CD14-positive monocyte (primary cell): ENCODE measurements at regions not wholly inside any gene's neighbourhood (a gene's known extent, or its start where the extent isn't known, plus 50 kb on each side); places are given as distances from the start of the nearest gene placed in this dataset.

Experiments
- DNase-seq, 3 donors: peaks; one replicate each; pipeline ENCODE4 v3.0.0-alpha.2; 2011 to 2022
- H2AFZ ChIP-seq: 2 replicates; pipeline ENCODE4 v1.6.0; 2012; ENCODE audit warnings: mild to moderate bottlenecking, low read depth, low read length, inconsistent platforms; ENCODE audit not compliant: insufficient read depth, poor library complexity, severe bottlenecking
- H3K27ac ChIP-seq, 2 donors: 1 replicate in 1 of 2; 2 replicates in 1 of 2; pipeline ENCODE4 v1.5.1; 2012 to 2013; ENCODE audit warnings: low read length in 2 of 2, control low read depth in 1 of 2, inconsistent platforms in 1 of 2, low read depth in 1 of 2, mild to moderate bottlenecking in 1 of 2
- H3K27me3 ChIP-seq, 2 donors: one replicate each; pipeline versions ENCODE4 v1.6.0 to v1.6.1; 2011 to 2013; ENCODE audit warnings: low read length in 2 of 2; ENCODE audit not compliant: control insufficient read depth in 2 of 2, insufficient read depth in 2 of 2
- H3K36me3 ChIP-seq, 2 donors: replicated peaks in 1 of 2; 1 replicate in 1 of 2; 2 replicates in 1 of 2; pipeline versions ENCODE4 v1.5.1 to v1.6.1; 2012 to 2013; ENCODE audit warnings: low read length in 2 of 2, control low read depth in 1 of 2, inconsistent platforms in 1 of 2, mild to moderate bottlenecking in 1 of 2; ENCODE audit not compliant: insufficient read depth in 2 of 2, control insufficient read depth in 1 of 2
- H3K4me1 ChIP-seq, 2 donors: 1 replicate in 1 of 2; 2 replicates in 1 of 2; pipeline versions ENCODE4 v1.5.1 to v1.6.1; 2012 to 2013; ENCODE audit warnings: low read length in 2 of 2, control low read depth in 1 of 2, inconsistent platforms in 1 of 2, mild to moderate bottlenecking in 1 of 2, moderate library complexity in 1 of 2; ENCODE audit not compliant: insufficient read depth in 2 of 2, control insufficient read depth in 1 of 2
- H3K4me2 ChIP-seq: replicated peaks from 2 replicates; pipeline ENCODE3; 2012; ENCODE audit warnings: low read length, moderate library complexity, mild to moderate bottlenecking; ENCODE audit not compliant: poor library complexity, severe bottlenecking; ENCODE audit errors: extremely low read depth
- H3K4me3 ChIP-seq, 3 experiments: fragments of 200-600 bp in 1 of 3; sonication (generic) in 1 of 3; replicated peaks in 1 of 3; 1 replicate in 2 of 3; 2 replicates in 1 of 3; pipeline ENCODE4 v1.5.1; 2011 to 2013; ENCODE audit warnings: low read length in 3 of 3, mild to moderate bottlenecking in 3 of 3, control low read depth in 2 of 3, low read depth in 2 of 3, inconsistent platforms in 1 of 3, moderate library complexity in 1 of 3
- H3K79me2 ChIP-seq: 2 replicates; pipeline ENCODE4 v1.6.0; 2012; ENCODE audit warnings: mild to moderate bottlenecking, control low read depth, inconsistent platforms, low read length, moderate library complexity; ENCODE audit not compliant: insufficient read depth
- H3K9ac ChIP-seq: 2 replicates; pipeline ENCODE4 v1.6.0; 2017; ENCODE audit warnings: low read length, mild to moderate bottlenecking; ENCODE audit not compliant: insufficient read depth, poor library complexity, severe bottlenecking
- H3K9me3 ChIP-seq, 2 donors: replicated peaks in 1 of 2; 1 replicate in 1 of 2; 2 replicates in 1 of 2; pipeline versions ENCODE4 v1.5.1 to v1.6.1; 2012 to 2013; ENCODE audit warnings: low read length in 2 of 2, control low read depth in 1 of 2; ENCODE audit not compliant: control insufficient read depth in 1 of 2, insufficient read depth in 1 of 2
- H4K20me1 ChIP-seq: 2 replicates; pipeline ENCODE4 v1.6.0; 2012; ENCODE audit warnings: mild to moderate bottlenecking, low read length, control low read depth, moderate library complexity; ENCODE audit not compliant: insufficient read depth
- H3K27ac Mint-ChIP-seq, 7 donors: one replicate each; pipeline ENCODE4 v1.8.0; 2020; ENCODE audit warnings: mild to moderate bottlenecking in 7 of 7, mixed read lengths in 7 of 7, moderate library complexity in 6 of 7, inconsistent platforms in 2 of 7
- H3K27me3 Mint-ChIP-seq, 3 donors: one replicate each; pipeline ENCODE4 v1.8.0; 2021 to 2022; ENCODE audit warnings: low read depth in 3 of 3, mild to moderate bottlenecking in 3 of 3, mixed read lengths in 3 of 3, moderate library complexity in 3 of 3, inconsistent platforms in 1 of 3
- H3K36me3 Mint-ChIP-seq, 2 donors: one replicate each; pipeline ENCODE4 v1.8.0; 2020; ENCODE audit warnings: mixed read lengths in 2 of 2, inconsistent platforms in 1 of 2, mild to moderate bottlenecking in 1 of 2
- H3K4me1 Mint-ChIP-seq: one replicate; pipeline ENCODE4 v1.8.0; 2020; ENCODE audit warnings: mild to moderate bottlenecking, mixed read lengths
- H3K4me3 Mint-ChIP-seq, 2 donors: one replicate each; pipeline ENCODE4 v1.8.0; 2020; ENCODE audit warnings: mild to moderate bottlenecking in 2 of 2, mixed read lengths in 2 of 2, moderate library complexity in 1 of 2
- H3K9me3 Mint-ChIP-seq, 7 donors: one replicate each; pipeline ENCODE4 v1.8.0; 2020 to 2022; ENCODE audit warnings: mixed read lengths in 7 of 7, mild to moderate bottlenecking in 6 of 7, moderate library complexity in 6 of 7, inconsistent platforms in 2 of 7
- WGBS: methylation state at CpG from one replicate; pipeline ENCODE4 v1.1.5; 2013; ENCODE audit warnings: missing lambda C conversion rate; ENCODE audit not compliant: insufficient coverage; 5-methylcytosine and 5-hydroxymethylcytosine counted together
- intact Hi-C, 2 donors: fragments of 100-400 bp; cut with micrococcal nuclease; formaldehyde crosslinking; loops; one replicate each; pipeline versions ENCODE4 v1.15.0 to v1.15.1; 2023
- TF ChIP-seq, protein P1 (sequence below): fragments of 200-600 bp; IDR thresholded peaks from one replicate; pipeline ENCODE4 v1.8.0; 2022; ENCODE audit warnings: antibody characterized with exemption, mild to moderate bottlenecking

DNA sequence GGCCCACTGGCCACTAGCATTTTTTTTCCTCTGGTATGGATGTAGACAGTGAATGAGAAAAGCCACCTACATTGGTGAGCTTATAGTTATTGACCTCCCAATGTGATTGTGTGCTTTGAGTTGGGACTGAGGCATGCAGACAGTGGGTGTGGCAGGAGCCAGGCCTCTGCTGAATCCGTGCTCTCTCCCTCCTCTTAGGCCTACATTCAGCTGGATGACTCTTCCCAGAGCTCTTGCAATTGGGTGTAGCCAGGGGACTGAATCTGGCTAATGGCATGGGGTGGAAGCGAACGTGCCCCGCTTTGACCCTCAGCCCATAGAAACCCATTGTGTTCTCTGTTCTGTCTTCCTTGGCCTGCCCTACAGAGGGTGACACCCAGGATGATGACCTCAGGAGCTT, 698.3 kb upstream of the HS6ST1 start:
- no peak overlapping the region for H3K27ac Mint-ChIP-seq
- no peak for DNase-seq
- H3K4me1 ChIP-seq: no peaks in the 10 kb centered on the region
- H3K27ac ChIP-seq: no peak overlapping the region
- H3K4me1 Mint-ChIP-seq: no peaks in the 10 kb centered on the region
- no peaks in the 10 kb centered on the region for H3K36me3 ChIP-seq
- TF ChIP-seq, protein P1, sequence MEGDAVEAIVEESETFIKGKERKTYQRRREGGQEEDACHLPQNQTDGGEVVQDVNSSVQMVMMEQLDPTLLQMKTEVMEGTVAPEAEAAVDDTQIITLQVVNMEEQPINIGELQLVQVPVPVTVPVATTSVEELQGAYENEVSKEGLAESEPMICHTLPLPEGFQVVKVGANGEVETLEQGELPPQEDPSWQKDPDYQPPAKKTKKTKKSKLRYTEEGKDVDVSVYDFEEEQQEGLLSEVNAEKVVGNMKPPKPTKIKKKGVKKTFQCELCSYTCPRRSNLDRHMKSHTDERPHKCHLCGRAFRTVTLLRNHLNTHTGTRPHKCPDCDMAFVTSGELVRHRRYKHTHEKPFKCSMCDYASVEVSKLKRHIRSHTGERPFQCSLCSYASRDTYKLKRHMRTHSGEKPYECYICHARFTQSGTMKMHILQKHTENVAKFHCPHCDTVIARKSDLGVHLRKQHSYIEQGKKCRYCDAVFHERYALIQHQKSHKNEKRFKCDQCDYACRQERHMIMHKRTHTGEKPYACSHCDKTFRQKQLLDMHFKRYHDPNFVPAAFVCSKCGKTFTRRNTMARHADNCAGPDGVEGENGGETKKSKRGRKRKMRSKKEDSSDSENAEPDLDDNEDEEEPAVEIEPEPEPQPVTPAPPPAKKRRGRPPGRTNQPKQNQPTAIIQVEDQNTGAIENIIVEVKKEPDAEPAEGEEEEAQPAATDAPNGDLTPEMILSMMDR: no peak
- H3K27me3 Mint-ChIP-seq: peaks cover 0 to 2% (median 2%) of the 10 kb centered on the region in 3 donors
- no peaks in the 10 kb centered on the region for H3K36me3 Mint-ChIP-seq
- no peak overlapping the region for H3K4me3 Mint-ChIP-seq
- H2AFZ ChIP-seq: no peak overlapping the region
- H3K9ac ChIP-seq: no peak overlapping the region
- WGBS: 96% methylated on average over 3 of the region's 4 CpGs
- H3K4me2 ChIP-seq: no peak overlapping the region
- no peak overlapping the region for H3K4me3 ChIP-seq
- no peaks in the 10 kb centered on the region for H4K20me1 ChIP-seq
- peaks cover 0 to 7% (median 0%) of the 10 kb centered on the region in 7 donors for H3K9me3 Mint-ChIP-seq
- H3K9me3 ChIP-seq: no peaks in the 10 kb centered on the region
- H3K27me3 ChIP-seq: no peaks in the 10 kb centered on the region
- intact Hi-C loops: no loop called here
- H3K79me2 ChIP-seq: no peaks in the 10 kb centered on the region

DNA sequence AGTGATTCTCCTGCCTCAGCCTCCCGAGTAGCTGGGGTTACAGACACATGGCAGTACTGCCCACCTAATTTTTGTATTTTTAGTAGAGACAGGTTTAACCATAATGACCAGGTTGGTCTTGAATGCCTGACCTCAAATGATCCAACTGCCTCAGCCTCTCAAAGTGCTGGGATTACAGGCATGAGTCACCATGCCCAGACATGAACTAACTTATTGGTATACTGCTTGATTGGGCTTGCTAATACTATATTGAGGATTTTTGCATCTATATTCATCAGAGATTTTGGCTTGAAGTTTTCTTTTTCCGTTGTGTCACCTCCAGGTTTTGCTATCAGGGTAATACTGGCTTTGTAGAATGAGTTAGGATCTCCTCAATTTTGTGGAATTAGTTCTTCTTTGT, 706.1 kb upstream of the HS6ST1 start:
- Histone ChIP-seq H3K4me3 (no peak overlapping the region), H3K9ac (no peak overlapping the region), H3K4me2 (no peak overlapping the region), H4K20me1 (no peaks in the 10 kb centered on the region), H3K27ac (no peak overlapping the region), H3K9me3 (no peaks in the 10 kb centered on the region), H3K4me1 (no peaks in the 10 kb centered on the region), H2AFZ (no peak overlapping the region), H3K79me2 (no peaks in the 10 kb centered on the region), H3K36me3 (no peaks in the 10 kb centered on the region), H3K27me3 (no peaks in the 10 kb centered on the region)
- WGBS: 88% methylated on average over 1 of the region's 2 CpGs
- H3K9me3 Mint-ChIP-seq: peaks cover 0 to 7% (median 2%) of the 10 kb centered on the region in 7 donors
- no peaks in the 10 kb centered on the region for H3K36me3 Mint-ChIP-seq
- H3K27me3 Mint-ChIP-seq: peaks cover 0 to 2% (median 0%) of the 10 kb centered on the region in 3 donors
- intact Hi-C loops: no loop called here
- no peaks in the 10 kb centered on the region for H3K4me1 Mint-ChIP-seq
- TF ChIP-seq, protein P1: no peak
- no peak overlapping the region for H3K27ac Mint-ChIP-seq
- H3K4me3 Mint-ChIP-seq: no peak overlapping the region
- DNase-seq: no peak
